CD4-positive, alpha-beta memory T cell (primary cell): ENCODE measurements at regions not wholly inside any gene's neighbourhood (a gene's known extent, or its start where the extent isn't known, plus 50 kb on each side); places are given as distances from the start of the nearest gene placed in this dataset.

Source experiments
- CTCF ChIA-PET: fragments of 350-600 bp; sonication (Branson Sonifier 250); formaldehyde crosslinking; loops from one replicate; lab custom pipeline; 2021; ENCODE audit warnings: inconsistent platforms; ENCODE audit not compliant: partially characterized antibody; lab: Charles Lee
- POLR2A ChIA-PET: fragments of 350-600 bp; sonication (Branson Sonifier 250); formaldehyde crosslinking; loops from one replicate; lab custom pipeline; 2021; ENCODE audit not compliant: partially characterized antibody; lab: Charles Lee
- DNase-seq, 5 donors: peaks; one replicate each; pipeline versions ENCODE4 v3.0.0 to v3.0.0-alpha.2; 2020 to 2022; ENCODE audit warnings: mixed read lengths in 1 of 5
- H3K27ac ChIP-seq: one replicate; pipeline ENCODE4 v1.7.0; 2013; ENCODE audit warnings: low read depth, low read length
- H3K27me3 ChIP-seq: 2 replicates; pipeline ENCODE4 v1.7.0; 2013; ENCODE audit warnings: mild to moderate bottlenecking, low read length, moderate library complexity; ENCODE audit not compliant: insufficient read depth
- H3K36me3 ChIP-seq: 2 replicates; pipeline ENCODE4 v1.7.0; 2013; ENCODE audit warnings: mild to moderate bottlenecking, low read length, moderate library complexity; ENCODE audit not compliant: insufficient read depth
- H3K4me1 ChIP-seq: 2 replicates; pipeline ENCODE4 v1.7.0; 2013; ENCODE audit warnings: mild to moderate bottlenecking, low read length, moderate library complexity; ENCODE audit not compliant: insufficient read depth
- H3K4me3 ChIP-seq, 2 donors: one replicate each; pipeline ENCODE4 v1.7.0; 2013; ENCODE audit warnings: low read length in 2 of 2, mild to moderate bottlenecking in 1 of 2
- H3K9me3 ChIP-seq, 2 donors: one replicate each; pipeline ENCODE4 v1.7.0; 2013; ENCODE audit warnings: low read length in 2 of 2, control low read depth in 1 of 2; ENCODE audit not compliant: control insufficient read depth in 1 of 2
- H3K27ac Mint-ChIP-seq, 7 donors: one replicate each; pipeline ENCODE4 v1.8.0; 2020 to 2021; ENCODE audit warnings: mixed read lengths in 7 of 7, mild to moderate bottlenecking in 6 of 7, inconsistent platforms in 3 of 7, moderate library complexity in 3 of 7
- H3K27me3 Mint-ChIP-seq, 2 donors: one replicate each; pipeline ENCODE4 v1.8.0; 2020 to 2021; ENCODE audit warnings: mixed read lengths in 2 of 2
- H3K36me3 Mint-ChIP-seq, 2 donors: one replicate each; pipeline ENCODE4 v1.8.0; 2020 to 2021; ENCODE audit warnings: mixed read lengths in 2 of 2, inconsistent platforms in 1 of 2, mild to moderate bottlenecking in 1 of 2
- H3K4me1 Mint-ChIP-seq, 4 donors: one replicate each; pipeline ENCODE4 v1.8.0; 2020 to 2021; ENCODE audit warnings: mixed read lengths in 4 of 4, mild to moderate bottlenecking in 1 of 4
- H3K4me3 Mint-ChIP-seq, 8 donors: one replicate each; pipeline ENCODE4 v1.8.0; 2020 to 2021; ENCODE audit warnings: mixed read lengths in 8 of 8, mild to moderate bottlenecking in 7 of 8, moderate library complexity in 6 of 8, inconsistent platforms in 3 of 8
- H3K9me3 Mint-ChIP-seq, 8 donors: one replicate each; pipeline ENCODE4 v1.8.0; 2020 to 2021; ENCODE audit warnings: mixed read lengths in 8 of 8, mild to moderate bottlenecking in 5 of 8, inconsistent platforms in 3 of 8, moderate library complexity in 1 of 8
- intact Hi-C: fragments of 100-400 bp; cut with micrococcal nuclease; formaldehyde crosslinking; loops from one replicate; pipeline ENCODE4 v1.15.1; 2023

DNA sequence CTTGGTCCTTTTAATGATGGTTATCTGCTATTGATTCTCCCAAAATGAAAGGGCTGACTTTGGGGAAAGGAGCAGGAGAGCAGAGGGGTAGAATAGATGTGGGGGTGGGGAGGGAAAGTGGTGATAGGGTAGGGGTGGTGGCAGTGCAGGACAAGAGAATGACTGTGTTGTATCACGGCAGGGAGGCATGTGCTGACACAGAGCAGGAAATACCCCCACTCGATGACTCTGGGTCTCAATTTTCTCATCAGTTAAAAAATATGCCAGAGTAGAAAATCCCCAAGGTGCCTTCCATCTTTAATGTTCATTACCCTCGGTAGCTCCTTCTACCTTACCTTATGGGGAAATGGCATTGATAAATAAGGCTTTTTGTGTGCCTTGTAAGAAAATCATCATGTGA, 79.0 kb upstream of the ATXN1 start:
- intact Hi-C loops = no loop called here
- Histone ChIP-seq H3K9me3 (no peaks in the 10 kb centered on the region), H3K4me1 (peaks cover 27% of the 10 kb centered on the region), H3K27me3 (no peaks in the 10 kb centered on the region), H3K27ac (no peak overlapping the region), H3K4me3 (no peak overlapping the region), H3K36me3 (no peaks in the 10 kb centered on the region)
- no peaks in the 10 kb centered on the region for H3K27me3 Mint-ChIP-seq
- H3K4me3 Mint-ChIP-seq = no peak overlapping the region
- H3K9me3 Mint-ChIP-seq = no peaks in the 10 kb centered on the region
- peaks cover 20 to 43% (median 26%) of the 10 kb centered on the region in 4 donors for H3K4me1 Mint-ChIP-seq
- no peaks in the 10 kb centered on the region for H3K36me3 Mint-ChIP-seq
- ChIA-PET POLR2A (no interaction called here), CTCF (no interaction called here)
- no peak for DNase-seq
- H3K27ac Mint-ChIP-seq = no peak overlapping the region

DNA sequence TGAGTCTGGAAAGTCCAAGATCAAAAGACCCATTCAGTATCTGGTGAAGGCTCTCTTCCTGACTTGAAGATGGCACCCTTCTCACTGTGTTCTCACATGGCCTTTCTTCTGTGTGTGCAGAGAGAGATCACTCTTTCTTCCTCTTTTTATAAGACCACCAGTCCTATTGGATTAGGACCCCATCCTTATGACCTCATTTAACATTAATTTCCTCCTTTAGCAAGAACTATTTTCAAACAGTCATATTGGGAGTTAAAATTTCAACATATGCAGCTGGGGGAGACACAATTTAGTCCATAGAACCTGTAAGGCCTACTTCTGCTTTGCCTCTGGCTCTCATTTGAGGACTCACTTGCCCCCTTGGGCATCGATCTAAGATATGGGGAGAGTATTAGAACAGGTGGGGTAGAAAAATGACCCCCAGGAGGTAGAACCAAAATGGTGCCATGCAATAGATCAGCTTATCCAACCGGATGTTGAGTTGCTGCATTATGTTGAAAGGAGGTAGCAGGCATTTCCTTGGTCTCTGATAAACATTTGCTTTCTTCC, 78.4 kb upstream of the ATXN1 start:
- Histone ChIP-seq H3K9me3 (no peaks in the 10 kb centered on the region), H3K36me3 (no peaks in the 10 kb centered on the region), H3K4me3 (no peak overlapping the region), H3K27me3 (no peaks in the 10 kb centered on the region), H3K27ac (no peak overlapping the region), H3K4me1 (peaks cover 27% of the 10 kb centered on the region)
- Mint-ChIP-seq H3K36me3 (no peaks in the 10 kb centered on the region), H3K27ac (no peak overlapping the region), H3K4me1 (peaks cover 20 to 43% (median 26%) of the 10 kb centered on the region in 4 donors), H3K4me3 (no peak overlapping the region), H3K27me3 (no peaks in the 10 kb centered on the region), H3K9me3 (no peaks in the 10 kb centered on the region)
- POLR2A ChIA-PET = no interaction called here
- intact Hi-C loops = no loop called here
- CTCF ChIA-PET = no interaction called here
- no peak for DNase-seq

DNA sequence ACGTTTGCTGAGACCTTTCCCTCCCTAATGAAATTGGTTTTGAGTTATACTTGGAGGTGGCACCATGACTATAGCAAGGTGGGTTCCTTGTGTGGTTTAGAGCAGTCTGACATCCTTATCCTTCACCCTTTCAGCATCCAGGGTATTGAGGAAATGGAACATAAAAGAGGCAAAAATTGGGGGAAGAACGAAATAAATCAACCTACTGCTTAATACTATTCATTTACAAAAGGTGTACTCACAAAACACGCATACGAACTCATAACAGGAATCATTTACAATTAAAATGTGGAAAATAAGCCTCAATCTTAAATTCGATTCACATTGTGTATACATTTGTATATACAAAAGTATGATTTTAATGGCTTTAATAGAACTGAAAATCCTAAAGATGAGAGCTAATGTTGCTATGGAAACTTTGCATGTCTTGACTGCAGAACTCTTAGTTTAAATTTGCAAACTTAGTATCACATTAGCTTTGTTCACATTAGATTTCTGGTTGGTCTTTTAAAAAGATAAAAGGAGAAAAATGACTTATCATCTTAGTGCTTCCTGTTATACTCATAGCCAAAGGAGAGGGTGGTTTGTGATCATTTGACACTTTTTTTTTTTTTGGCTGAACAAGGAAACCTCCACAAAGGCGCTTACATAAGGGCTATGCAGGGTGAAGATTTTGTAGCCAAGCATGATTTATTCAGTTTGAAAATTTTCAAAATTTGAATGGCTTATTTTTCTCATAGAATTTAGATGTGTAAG, 76.1 kb upstream of the ATXN1 start:
- Mint-ChIP-seq H3K4me1 (peaks cover 20 to 43% (median 26%) of the 10 kb centered on the region in 4 donors), H3K4me3 (peak overlapping the region; percentile 61 to 91 (median 82)), H3K27ac (peak overlapping the region in 4 of 7 donors; percentile 5 to 87 (median 58)), H3K27me3 (no peaks in the 10 kb centered on the region), H3K36me3 (no peaks in the 10 kb centered on the region), H3K9me3 (no peaks in the 10 kb centered on the region)
- ChIA-PET CTCF (interaction anchor here (2.1 kb wide), 1 partner anchor 66 kb away, joined by 7 read pairs; no protein-coding TSS in a partner anchor), POLR2A (interaction anchor here (1.6 kb wide), 1 partner anchor 11 kb away, joined by 3 read pairs; no protein-coding TSS in a partner anchor)
- Histone ChIP-seq H3K9me3 (no peaks in the 10 kb centered on the region), H3K27ac (no peak overlapping the region), H3K4me1 (peaks cover 27% of the 10 kb centered on the region), H3K4me3 (peak overlapping the region in 1 of 2 donors; percentile 9), H3K27me3 (no peaks in the 10 kb centered on the region), H3K36me3 (no peaks in the 10 kb centered on the region)
- peak in 4 of 5 donors; percentile 18 to 34 (median 20) for DNase-seq
- intact Hi-C loops = no loop called here

DNA sequence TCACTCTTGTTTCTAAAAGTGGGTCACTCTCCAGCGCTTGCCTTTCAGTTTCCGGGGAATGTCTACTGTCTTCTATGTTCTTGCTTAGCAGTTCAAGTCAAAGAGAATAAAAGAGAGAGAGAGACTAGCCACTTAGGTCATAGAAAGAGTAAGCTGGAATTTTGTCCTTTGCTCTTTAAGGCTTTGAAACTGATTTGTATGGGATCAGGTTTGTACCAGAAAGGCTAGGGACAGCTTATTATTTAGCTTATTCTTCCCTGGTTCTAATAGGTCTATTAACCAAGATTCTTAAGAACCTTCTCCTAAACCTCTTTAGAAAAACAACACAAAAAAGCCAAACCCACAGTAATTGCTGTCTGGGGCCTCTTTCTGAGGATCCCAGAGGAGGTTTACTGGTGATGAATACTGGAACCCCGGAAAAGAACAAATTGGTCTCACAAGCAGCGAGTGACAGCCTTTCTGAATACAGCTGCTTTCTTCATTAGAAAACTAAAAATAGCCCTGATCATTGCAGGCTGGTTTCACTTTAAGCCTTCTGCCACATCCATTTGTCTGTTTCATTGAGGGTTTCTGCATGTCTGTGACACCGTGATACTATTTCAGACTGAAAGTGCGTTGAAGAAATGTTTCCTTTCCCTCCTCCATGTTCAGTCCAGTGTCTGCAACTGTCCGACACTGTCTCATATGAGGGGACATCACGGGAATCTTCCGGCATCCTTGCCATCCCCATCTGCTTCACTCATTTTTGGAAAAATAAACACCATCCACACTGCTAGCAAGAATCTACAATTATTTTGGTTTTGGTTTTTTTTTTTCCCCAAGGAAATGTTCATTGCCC, 75.1 kb upstream of the ATXN1 start:
- Mint-ChIP-seq H3K27me3 (peaks cover 1 to 2% of the 10 kb centered on the region in 2 donors), H3K9me3 (no peaks in the 10 kb centered on the region), H3K4me1 (peaks cover 20 to 43% (median 26%) of the 10 kb centered on the region in 4 donors), H3K36me3 (no peaks in the 10 kb centered on the region), H3K27ac (peak overlapping the region in 5 of 7 donors; percentile 28 to 87 (median 77)), H3K4me3 (peak overlapping the region; percentile 61 to 91 (median 82))
- H3K27ac ChIP-seq = no peak overlapping the region
- POLR2A ChIA-PET = no interaction called here
- H3K27me3 ChIP-seq = no peaks in the 10 kb centered on the region
- no peaks in the 10 kb centered on the region for H3K36me3 ChIP-seq
- intact Hi-C loops = no loop called here
- DNase-seq = no peak
- peaks cover 27% of the 10 kb centered on the region for H3K4me1 ChIP-seq
- no peaks in the 10 kb centered on the region for H3K9me3 ChIP-seq
- CTCF ChIA-PET = interaction anchor here (0.7 to 2.1 kb wide), 3 partner anchors 11 to 65 kb away, joined by 3 to 7 read pairs (median 3); no protein-coding TSS in a partner anchor
- H3K4me3 ChIP-seq = peak overlapping the region in 1 of 2 donors; percentile 8

DNA sequence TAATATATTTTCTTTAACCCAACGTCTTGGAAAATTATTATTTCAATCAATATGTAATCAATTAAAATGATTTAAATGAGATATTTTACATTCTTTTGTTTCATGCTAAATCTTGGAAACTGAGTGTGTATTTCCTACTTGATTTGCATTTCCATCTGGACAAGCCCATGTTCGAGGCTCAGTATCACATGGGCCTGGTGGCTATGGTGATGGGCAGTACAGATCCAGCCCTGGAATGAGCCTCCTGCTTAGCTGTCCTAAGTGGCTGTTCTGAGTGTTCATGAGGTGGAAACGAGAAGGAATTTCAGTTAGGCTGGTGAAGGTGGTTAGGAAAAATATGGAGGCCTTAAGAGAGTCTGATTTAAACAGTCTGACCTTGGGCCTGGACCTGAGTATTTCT, 73.0 kb upstream of the ATXN1 start:
- no peaks in the 10 kb centered on the region for H3K9me3 ChIP-seq
- intact Hi-C loops = no loop called here
- Mint-ChIP-seq H3K27me3 (peaks cover 1 to 2% of the 10 kb centered on the region in 2 donors), H3K4me1 (peaks cover 18 to 30% (median 22%) of the 10 kb centered on the region in 4 donors), H3K27ac (peak overlapping the region in 1 of 7 donors; percentile 42), H3K4me3 (no peak overlapping the region), H3K36me3 (no peaks in the 10 kb centered on the region), H3K9me3 (no peaks in the 10 kb centered on the region)
- H3K4me3 ChIP-seq = no peak overlapping the region
- POLR2A ChIA-PET = no interaction called here
- H3K27me3 ChIP-seq = no peaks in the 10 kb centered on the region
- no peak overlapping the region for H3K27ac ChIP-seq
- H3K4me1 ChIP-seq = peaks cover 27% of the 10 kb centered on the region
- no peak for DNase-seq
- H3K36me3 ChIP-seq = no peaks in the 10 kb centered on the region
- CTCF ChIA-PET = no interaction called here

DNA sequence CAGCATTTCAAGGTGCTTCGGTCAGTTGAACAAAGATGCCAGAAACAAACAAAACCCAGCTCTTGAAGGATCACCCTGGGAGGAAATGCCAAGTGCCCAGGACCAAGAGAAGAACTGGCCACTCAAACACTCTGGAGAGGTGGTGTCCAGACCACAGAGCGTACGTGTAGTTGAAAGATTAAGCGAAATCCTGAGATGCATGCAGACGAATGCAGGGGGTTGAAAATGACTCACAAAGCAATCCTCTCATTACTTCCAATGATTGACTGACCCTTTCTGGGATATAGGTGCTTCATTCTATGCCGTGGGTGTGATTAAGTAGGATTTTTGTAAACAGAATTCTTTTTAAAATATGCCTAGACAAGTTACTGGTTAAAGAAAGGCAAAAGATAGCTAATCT, 71.5 kb upstream of the ATXN1 start:
- no peaks in the 10 kb centered on the region for H3K36me3 Mint-ChIP-seq
- H3K4me3 Mint-ChIP-seq = no peak overlapping the region
- Histone ChIP-seq H3K27me3 (no peaks in the 10 kb centered on the region), H3K27ac (no peak overlapping the region), H3K9me3 (no peaks in the 10 kb centered on the region), H3K4me1 (peaks cover 19% of the 10 kb centered on the region), H3K4me3 (no peak overlapping the region), H3K36me3 (no peaks in the 10 kb centered on the region)
- H3K27ac Mint-ChIP-seq = no peak overlapping the region
- intact Hi-C loops = no loop called here
- peaks cover 15 to 20% (median 18%) of the 10 kb centered on the region in 4 donors for H3K4me1 Mint-ChIP-seq
- DNase-seq = no peak
- POLR2A ChIA-PET = no interaction called here
- peaks cover 1 to 2% of the 10 kb centered on the region in 2 donors for H3K27me3 Mint-ChIP-seq
- no peaks in the 10 kb centered on the region for H3K9me3 Mint-ChIP-seq
- CTCF ChIA-PET = interaction anchor here (1.3 kb wide), 1 partner anchor 11 kb away, joined by 4 read pairs; no protein-coding TSS in a partner anchor
